Left ventricle myocardium inferior (tissue), 1 donor: ENCODE measurements at regions not wholly inside any gene's neighbourhood (a gene's known extent, or its start where the extent isn't known, plus 50 kb on each side); places are given as distances from the start of the nearest gene placed in this dataset.

Experiments
- DNase-seq: peaks from one replicate; pipeline ENCODE4 v3.0.0-alpha.2; 2020
- H3K27ac ChIP-seq: fragments of 200-600 bp; replicated peaks from 2 replicates; pipeline ENCODE4 v1.8.0; 2021
- H3K27me3 ChIP-seq: fragments of 200-600 bp; 2 replicates; pipeline ENCODE4 v1.8.0; 2021; ENCODE audit warnings: low read depth
- H3K36me3 ChIP-seq: fragments of 200-600 bp; 2 replicates; pipeline ENCODE4 v1.8.0; 2021
- H3K4me1 ChIP-seq: fragments of 200-600 bp; 2 replicates; pipeline ENCODE4 v1.8.0; 2021
- H3K4me3 ChIP-seq: fragments of 200-600 bp; 2 replicates; pipeline ENCODE4 v1.8.0; 2021; ENCODE audit warnings: mild to moderate bottlenecking, moderate library complexity
- H3K9me3 ChIP-seq: fragments of 200-600 bp; replicated peaks from 2 replicates; pipeline ENCODE4 v1.8.0; 2021
- intact Hi-C: fragments of 100-400 bp; cut with micrococcal nuclease; formaldehyde crosslinking; loops from one replicate; pipeline ENCODE4 v1.11.0; 2022
- TF ChIP-seq, protein P1 (sequence below): fragments of 200-600 bp; IDR thresholded peaks from 2 replicates; pipeline ENCODE4 v1.8.0; 2021; ENCODE audit warnings: antibody characterized with exemption, mild to moderate bottlenecking, borderline replicate concordance
- donor health status: DM: no; HTN: yes; CAD: no; lungs with severe emphysema.

DNA sequence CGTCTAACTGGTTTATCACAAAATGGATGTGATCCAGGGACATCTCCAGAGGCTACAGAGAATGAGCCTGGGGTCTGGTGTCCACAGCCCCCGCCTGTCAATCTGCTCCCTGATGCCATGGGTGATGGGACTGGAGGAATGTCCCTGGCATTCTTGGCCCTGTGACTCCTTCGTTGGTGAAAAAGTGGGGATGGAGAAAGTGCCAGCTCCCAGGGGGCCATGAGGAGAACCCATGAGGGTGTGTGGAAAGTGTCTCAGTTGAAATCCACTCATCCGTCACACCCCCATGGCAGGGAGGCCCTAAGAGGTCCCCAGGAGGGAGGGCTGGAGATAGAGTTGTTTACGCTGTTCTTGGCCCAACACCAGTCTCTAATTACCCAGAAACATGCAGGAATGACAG, 322.0 kb downstream of the CTTN start:
- peaks cover 79% of the 10 kb centered on the region for H3K27me3 ChIP-seq
- DNase-seq, result no peak
- no peaks in the 10 kb centered on the region for H3K9me3 ChIP-seq
- H3K36me3 ChIP-seq, result no peaks in the 10 kb centered on the region
- H3K4me3 ChIP-seq, result no peak overlapping the region
- intact Hi-C loops, result no loop called here
- TF ChIP-seq, protein P1, sequence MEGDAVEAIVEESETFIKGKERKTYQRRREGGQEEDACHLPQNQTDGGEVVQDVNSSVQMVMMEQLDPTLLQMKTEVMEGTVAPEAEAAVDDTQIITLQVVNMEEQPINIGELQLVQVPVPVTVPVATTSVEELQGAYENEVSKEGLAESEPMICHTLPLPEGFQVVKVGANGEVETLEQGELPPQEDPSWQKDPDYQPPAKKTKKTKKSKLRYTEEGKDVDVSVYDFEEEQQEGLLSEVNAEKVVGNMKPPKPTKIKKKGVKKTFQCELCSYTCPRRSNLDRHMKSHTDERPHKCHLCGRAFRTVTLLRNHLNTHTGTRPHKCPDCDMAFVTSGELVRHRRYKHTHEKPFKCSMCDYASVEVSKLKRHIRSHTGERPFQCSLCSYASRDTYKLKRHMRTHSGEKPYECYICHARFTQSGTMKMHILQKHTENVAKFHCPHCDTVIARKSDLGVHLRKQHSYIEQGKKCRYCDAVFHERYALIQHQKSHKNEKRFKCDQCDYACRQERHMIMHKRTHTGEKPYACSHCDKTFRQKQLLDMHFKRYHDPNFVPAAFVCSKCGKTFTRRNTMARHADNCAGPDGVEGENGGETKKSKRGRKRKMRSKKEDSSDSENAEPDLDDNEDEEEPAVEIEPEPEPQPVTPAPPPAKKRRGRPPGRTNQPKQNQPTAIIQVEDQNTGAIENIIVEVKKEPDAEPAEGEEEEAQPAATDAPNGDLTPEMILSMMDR, result no peak
- no peaks in the 10 kb centered on the region for H3K4me1 ChIP-seq
- H3K27ac ChIP-seq, result no peak overlapping the region

DNA sequence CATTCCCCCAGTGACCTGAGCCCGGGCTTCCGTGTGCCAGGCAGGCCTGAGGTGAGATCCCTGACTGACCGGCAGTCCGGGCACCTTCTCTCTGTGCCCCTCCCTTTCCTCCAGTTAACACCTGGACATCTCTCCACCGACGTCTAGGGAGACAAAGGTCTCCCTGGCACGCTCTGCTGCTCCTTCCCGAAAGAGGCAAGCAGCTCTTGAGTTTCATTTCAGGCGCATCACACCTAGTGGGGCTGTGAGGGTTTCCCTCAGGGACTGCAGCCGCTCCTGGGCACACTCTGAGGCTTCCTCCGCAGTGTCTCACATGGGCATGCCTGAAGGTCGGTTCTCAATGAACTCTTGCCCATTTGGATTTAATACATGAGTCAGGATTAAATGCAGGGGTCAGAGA, 322.7 kb downstream of the CTTN start:
- Histone ChIP-seq H3K4me1 (no peaks in the 10 kb centered on the region), H3K27ac (no peak overlapping the region), H3K4me3 (no peak overlapping the region), H3K27me3 (peaks cover 79% of the 10 kb centered on the region), H3K36me3 (no peaks in the 10 kb centered on the region), H3K9me3 (no peaks in the 10 kb centered on the region)
- intact Hi-C loops, result no loop called here
- no peak for DNase-seq
- TF ChIP-seq, protein P1, result no peak

DNA sequence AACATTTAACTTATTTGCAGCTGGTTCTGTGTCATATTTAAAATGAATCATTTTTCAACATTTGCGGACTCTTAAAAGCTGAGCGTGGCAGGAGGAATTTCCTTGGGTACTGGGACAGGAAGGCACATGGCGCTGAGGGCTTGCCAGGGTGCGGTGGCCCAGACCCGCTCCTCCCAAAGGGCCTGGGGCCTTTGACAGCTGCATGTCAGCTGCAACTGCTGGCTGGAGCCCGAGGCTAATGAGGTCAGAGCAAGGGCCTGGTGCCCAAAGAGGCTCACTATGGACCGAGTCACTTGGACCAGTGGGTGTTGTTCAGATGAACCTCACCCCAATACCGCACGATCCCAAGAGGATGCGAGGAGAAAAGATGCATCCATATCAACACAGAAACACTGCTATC, 326.9 kb downstream of the CTTN start:
- no peaks in the 10 kb centered on the region for H3K36me3 ChIP-seq
- no peak for DNase-seq
- H3K27me3 ChIP-seq, result peaks cover 56% of the 10 kb centered on the region
- TF ChIP-seq, protein P1, result no peak
- intact Hi-C loops, result no loop called here
- H3K27ac ChIP-seq, result no peak overlapping the region
- no peaks in the 10 kb centered on the region for H3K4me1 ChIP-seq
- H3K4me3 ChIP-seq, result no peak overlapping the region
- H3K9me3 ChIP-seq, result peaks cover 7% of the 10 kb centered on the region

DNA sequence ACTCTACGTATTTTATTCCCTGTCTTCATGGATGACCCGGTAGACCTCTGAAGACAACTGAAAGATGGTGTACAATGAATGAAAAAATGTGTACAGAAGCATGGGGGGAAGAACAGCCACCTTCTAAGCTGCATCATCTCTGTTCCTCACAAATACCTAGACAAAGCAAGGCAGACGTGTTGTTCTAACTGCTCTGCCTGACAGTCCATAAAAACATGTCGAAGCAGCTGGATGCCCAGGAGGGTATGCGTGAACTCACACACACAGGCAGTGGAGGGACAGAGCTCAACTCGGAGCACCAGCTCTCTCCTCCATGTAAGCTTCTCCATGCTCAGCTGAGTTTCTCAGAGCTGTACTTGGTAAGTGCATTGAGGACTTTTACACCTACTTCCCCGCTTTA, 327.4 kb downstream of the CTTN start:
- Histone ChIP-seq H3K4me1 (no peaks in the 10 kb centered on the region), H3K27me3 (peaks cover 52% of the 10 kb centered on the region), H3K36me3 (no peaks in the 10 kb centered on the region), H3K4me3 (no peak overlapping the region), H3K27ac (no peak overlapping the region), H3K9me3 (peaks cover 7% of the 10 kb centered on the region)
- TF ChIP-seq, protein P1, result no peak
- DNase-seq, result no peak
- intact Hi-C loops, result no loop called here

DNA sequence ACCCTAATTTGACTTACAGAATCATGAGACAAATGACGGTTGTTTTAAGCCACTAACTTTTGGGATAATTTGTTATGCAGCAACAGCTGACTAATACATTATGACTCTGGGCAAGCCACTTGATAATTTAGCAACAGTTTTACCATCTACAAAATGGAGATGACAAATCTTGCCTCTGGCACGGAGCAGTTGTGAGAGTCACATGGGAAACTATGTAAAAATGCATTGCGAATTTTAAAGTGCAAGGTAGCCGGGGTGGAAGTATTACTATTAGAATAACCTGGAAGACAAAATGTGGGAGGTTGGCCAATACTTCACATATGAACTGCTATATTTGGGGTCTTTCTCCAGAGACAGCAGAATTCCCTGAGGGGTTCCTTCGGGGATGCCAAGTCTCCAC, 328.7 kb downstream of the CTTN start:
- TF ChIP-seq, protein P1, result no peak
- no peaks in the 10 kb centered on the region for H3K36me3 ChIP-seq
- H3K27me3 ChIP-seq, result peaks cover 47% of the 10 kb centered on the region
- intact Hi-C loops, result no loop called here
- no peak overlapping the region for H3K27ac ChIP-seq
- H3K4me3 ChIP-seq, result no peak overlapping the region
- no peaks in the 10 kb centered on the region for H3K4me1 ChIP-seq
- H3K9me3 ChIP-seq, result peaks cover 7% of the 10 kb centered on the region
- no peak for DNase-seq
